ENCODE measurements at regions not wholly inside any gene's neighbourhood (a gene's known extent, or its start where the extent isn't known, plus 50 kb on each side); places are given as distances from the start of the nearest gene placed in this dataset.
"Not testable (repeated sequence)": the region's sequence is repeated elsewhere in the genome, so short reads cannot be mapped to it uniquely, and the experiment has no call there.

- no peak for DNase-seq (ENCODE audit: low read depth, low spot score)
These were observed 111.1 kb upstream of the VRK1 start for GRCh38 chr14:96686126-96686525.

DNA sequence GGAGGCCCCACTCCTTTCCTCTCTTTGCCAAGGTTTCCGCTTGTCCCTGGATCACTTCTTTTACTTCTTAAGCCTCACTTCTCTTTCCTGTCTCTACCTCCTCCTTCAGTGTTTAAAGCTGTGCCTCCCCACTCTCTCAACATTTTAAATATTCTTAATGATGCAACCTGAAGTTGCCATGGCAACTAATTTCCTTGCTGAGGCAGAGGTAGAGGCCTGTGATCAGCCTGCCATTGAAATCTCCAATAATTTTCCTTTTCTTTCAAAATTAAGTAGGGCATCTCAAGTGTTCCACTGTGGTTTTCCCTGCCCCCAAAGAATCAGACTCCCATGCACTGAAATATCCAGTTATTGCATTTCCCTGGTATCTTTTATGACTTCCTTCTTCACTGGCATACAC, 108.6 kb upstream of the VRK1 start:
- no peak for DNase-seq (ENCODE audit: low read depth, low spot score)

- no peak for DNase-seq (ENCODE audit: low read depth, low spot score)
These were observed 106.3 kb upstream of the VRK1 start for GRCh38 chr14:96690713-96691383.

DNA sequence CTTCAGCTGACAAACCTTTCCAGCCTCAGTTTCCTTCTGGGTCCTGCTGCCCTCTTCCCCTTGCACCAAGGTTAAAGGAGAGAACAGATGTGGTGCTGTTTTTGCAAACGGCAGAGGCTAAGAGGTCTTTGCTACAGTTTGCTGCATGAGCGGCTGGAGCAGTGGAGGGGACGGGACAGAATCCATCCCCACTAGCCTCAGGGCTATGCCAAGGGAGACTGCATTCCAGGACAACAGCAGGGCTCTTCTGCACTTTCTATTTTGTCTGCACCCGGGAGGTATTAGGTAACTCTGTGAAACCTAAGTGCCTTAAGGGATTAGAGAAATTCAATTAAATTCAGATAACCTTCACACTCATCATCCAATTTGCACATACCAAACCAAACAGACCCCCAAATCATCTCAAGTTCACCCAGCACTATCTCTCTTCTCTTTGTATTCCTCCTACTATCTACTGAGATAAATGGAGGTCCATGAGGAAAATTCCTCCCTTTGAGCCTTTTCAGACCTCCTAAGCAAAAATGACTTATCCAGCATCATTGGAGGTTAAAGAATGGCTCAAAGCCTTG, 103.8 kb upstream of the VRK1 start:
- DNase-seq (ENCODE audit: low read depth, low spot score): peak; percentile 67

- peak; percentile 46 for DNase-seq (ENCODE audit: low read depth, low spot score)
These were observed 103.2 kb upstream of the VRK1 start for GRCh38 chr14:96693987-96694386.

DNA sequence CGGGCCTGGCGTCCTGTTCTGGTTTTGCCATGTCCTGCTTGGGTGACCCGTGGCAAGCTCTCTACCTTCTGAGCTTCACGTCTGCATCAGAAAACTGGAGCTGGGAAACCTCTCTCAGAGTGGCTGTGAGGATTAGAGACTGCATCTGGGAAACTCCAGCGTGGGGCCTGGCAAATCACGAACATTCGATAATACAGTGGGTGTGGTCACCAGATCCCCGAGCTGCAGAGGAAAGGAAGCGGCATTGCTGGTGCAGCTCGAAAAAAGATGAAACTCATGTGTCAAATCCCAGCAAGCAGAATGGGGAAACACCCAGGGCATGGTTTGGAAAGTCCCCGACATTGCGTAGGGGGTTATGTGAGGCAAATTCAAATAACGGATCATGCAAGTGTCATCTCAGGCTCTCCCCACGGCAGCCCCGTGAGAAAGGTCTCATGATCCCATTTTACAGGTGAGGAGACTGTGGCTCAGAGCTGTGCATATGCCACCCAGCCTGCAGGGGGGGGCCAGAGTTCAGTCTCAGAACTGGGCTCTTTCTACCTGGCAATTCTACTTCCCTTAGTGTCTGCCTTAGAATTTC, 98.1 kb upstream of the VRK1 start:
- no peak for DNase-seq (ENCODE audit: low read depth, low spot score)

GRCh38 chr14:96699666-96700065, 97.5 kb upstream of the VRK1 start:
- DNase-seq (ENCODE audit: low read depth, low spot score): no peak

- DNase-seq (ENCODE audit: low read depth, low spot score): no peak
These were observed 94.4 kb upstream of the VRK1 start for GRCh38 chr14:96702831-96703230.

DNA sequence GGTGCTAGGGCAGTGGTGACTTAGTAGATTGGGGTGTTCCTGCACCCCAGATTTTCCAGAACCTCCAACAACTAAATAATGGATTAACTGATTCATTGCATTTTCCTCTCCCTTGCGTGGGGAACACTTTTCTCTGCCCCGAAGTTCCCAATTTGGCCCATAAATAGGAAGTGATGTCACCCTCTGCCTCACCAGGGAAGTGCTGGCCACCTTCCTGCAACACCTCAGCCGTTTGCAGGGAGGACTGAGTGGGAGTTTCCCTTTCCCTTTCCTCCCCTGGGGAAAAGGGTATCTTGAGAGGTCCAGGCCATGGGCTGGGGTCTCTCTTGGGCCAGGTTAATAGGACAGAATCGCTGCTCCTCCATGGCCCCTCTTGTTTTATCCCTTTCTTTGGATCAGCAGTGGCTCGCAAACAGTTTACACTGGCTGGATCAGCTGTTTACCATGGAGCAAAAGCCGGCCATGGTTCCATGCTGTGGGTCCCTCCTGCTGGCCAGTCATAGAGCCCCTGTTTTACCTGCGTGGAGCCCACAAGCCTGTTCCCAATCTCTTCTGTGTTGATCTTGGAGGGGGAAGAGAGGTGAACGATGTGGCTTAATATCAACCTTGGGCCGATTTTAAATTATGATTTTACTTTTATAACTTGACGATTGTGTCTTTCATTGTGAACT, 91.6 kb upstream of the VRK1 start:
- DNase-seq (ENCODE audit: low read depth, low spot score): no peak

GRCh38 chr14:96706893-96707292, 90.3 kb upstream of the VRK1 start:
- no peak for DNase-seq (ENCODE audit: low read depth, low spot score)

GRCh38 chr14:96710060-96710666, 87.0 kb upstream of the VRK1 start:
- DNase-seq (ENCODE audit: low read depth, low spot score): no peak

- peak; percentile 79 for DNase-seq (ENCODE audit: low read depth, low spot score)
These were observed 85.5 kb upstream of the VRK1 start for GRCh38 chr14:96711559-96712267.

- no peak for DNase-seq (ENCODE audit: low read depth, low spot score)
These were observed 83.8 kb upstream of the VRK1 start for GRCh38 chr14:96713426-96713825.

- peak; percentile 30 for DNase-seq (ENCODE audit: low read depth, low spot score)
These were observed 82.6 kb upstream of the VRK1 start for GRCh38 chr14:96714537-96714936.

GRCh38 chr14:96717116-96717515, 80.1 kb upstream of the VRK1 start:
- DNase-seq (ENCODE audit: low read depth, low spot score): no peak

DNA sequence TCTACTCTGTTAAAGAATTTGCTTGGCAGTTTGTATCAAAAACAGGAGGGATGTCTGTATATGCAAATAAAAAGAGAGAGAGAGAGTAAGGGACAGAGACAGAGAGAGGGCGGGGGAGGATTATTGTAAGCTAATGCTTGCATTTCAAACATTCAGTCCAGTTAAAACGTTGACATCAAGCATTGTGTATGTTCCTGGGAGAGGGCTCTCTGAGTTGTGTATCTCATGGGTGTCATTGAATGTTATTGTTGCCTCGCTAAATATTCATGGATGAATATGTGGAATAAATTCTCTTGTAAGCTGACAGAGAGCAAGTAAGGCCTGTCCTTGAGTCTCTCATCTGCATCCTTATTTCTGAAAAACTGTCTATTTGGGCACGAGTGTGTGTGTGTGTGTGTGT, 78.8 kb upstream of the VRK1 start:
- DNase-seq (ENCODE audit: low read depth, low spot score): no peak

- not testable (repeated sequence) for DNase-seq (ENCODE audit: low read depth, low spot score)
These were observed 76.5 kb upstream of the VRK1 start for GRCh38 chr14:96720702-96721101.

GRCh38 chr14:96722736-96723135, 74.4 kb upstream of the VRK1 start:
- DNase-seq (ENCODE audit: low read depth, low spot score): peak; percentile 32

DNA sequence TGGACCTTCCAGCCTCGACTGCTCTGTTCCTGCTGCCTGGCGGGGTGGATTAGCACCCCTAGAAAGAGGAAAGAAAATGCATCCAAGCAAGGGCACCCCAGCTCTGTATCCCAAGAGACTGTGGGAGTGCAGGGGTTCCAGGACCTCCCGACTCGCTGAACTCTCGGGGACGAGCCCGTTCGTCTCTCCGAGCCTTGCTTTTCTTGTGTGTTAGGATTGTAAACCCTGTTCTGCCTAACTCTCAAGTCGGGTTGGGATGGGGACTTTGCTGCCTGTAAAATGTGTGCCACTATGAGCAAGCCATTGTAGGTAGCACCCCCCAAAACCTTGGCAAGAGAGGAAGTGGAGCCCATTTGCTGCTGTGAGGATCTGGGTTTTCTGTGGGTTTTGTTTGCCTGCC, 73.2 kb upstream of the VRK1 start:
- DNase-seq (ENCODE audit: low read depth, low spot score): no peak

- DNase-seq (ENCODE audit: low read depth, low spot score): no peak
These were observed 72.0 kb upstream of the VRK1 start for GRCh38 chr14:96725232-96725631.

DNA sequence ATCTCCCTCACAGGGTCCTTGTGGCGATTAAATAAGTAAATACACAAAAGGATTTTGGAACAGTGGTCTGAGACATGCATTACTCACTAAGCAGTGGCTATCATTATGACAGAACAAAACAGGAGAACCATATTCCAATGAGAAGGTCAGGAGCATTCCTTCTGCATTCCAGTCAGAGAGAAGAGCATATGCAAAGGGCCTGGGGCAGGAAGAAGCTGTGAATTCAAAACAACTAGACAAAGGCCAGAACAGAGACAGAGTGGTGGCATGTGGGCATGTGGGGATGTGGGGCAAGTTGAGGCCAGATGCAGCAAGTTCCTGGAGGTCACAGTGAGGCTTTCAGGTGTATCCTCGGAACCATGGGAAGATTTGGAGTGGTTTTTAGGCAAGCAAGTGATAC, 70.1 kb upstream of the VRK1 start:
- DNase-seq (ENCODE audit: low read depth, low spot score): peak; percentile 79

- no peak for DNase-seq (ENCODE audit: low read depth, low spot score)
These were observed 69.7 kb upstream of the VRK1 start for GRCh38 chr14:96727491-96727890.
